Psoas muscle (tissue), 7 donors: ENCODE measurements at regions not wholly inside any gene's neighbourhood (a gene's known extent, or its start where the extent isn't known, plus 50 kb on each side); places are given as distances from the start of the nearest gene placed in this dataset.

Source experiments
- ATAC-seq, 4 donors: fragments of 200-7000 bp; cut with Tn5 transposase; one replicate each; pipeline ENCODE4 v1.9.1; 2020; ENCODE audit warnings: moderate library complexity in 3 of 4, mild to moderate bottlenecking in 2 of 4
- DNase-seq, 2 donors: peaks; one replicate each; pipeline ENCODE4 v3.0.0-alpha.2; 2020
- H3K27ac ChIP-seq: fragments of 200-600 bp; one replicate; pipeline ENCODE4 v1.8.0; 2022
- H3K27me3 ChIP-seq, 3 donors: fragments of 200-600 bp in 1 of 3; one replicate each; pipeline versions ENCODE4 v1.6.1 to v1.8.0; 2013 to 2022; ENCODE audit warnings: low read length in 2 of 3, mild to moderate bottlenecking in 2 of 3, moderate library complexity in 1 of 3; ENCODE audit not compliant: insufficient read depth in 3 of 3
- H3K36me3 ChIP-seq, 2 donors: fragments of 200-600 bp in 1 of 2; one replicate each; pipeline versions ENCODE4 v1.6.1 to v1.8.0; 2013 to 2022; ENCODE audit warnings: low read depth in 1 of 2, mild to moderate bottlenecking in 1 of 2, moderate library complexity in 1 of 2; ENCODE audit not compliant: insufficient read depth in 1 of 2
- H3K4me1 ChIP-seq: fragments of 200-600 bp; one replicate; pipeline ENCODE4 v1.8.0; 2022
- H3K4me3 ChIP-seq: fragments of 200-600 bp; one replicate; pipeline ENCODE4 v1.8.0; 2022; ENCODE audit warnings: mild to moderate bottlenecking
- H3K9me3 ChIP-seq: fragments of 200-600 bp; one replicate; pipeline ENCODE4 v1.8.0; 2022
- CTCF ChIP-seq: fragments of 200-600 bp; IDR thresholded peaks from one replicate; pipeline ENCODE4 v1.8.0; 2022; ENCODE audit warnings: antibody characterized with exemption
- WGBS, 3 donors: extraction: QIAGEN DNeasy Blood & Tissue Kit; methylation state at CpG; one replicate each; pipeline versions ENCODE4 v1.1.6 to v1.1.7; 2013; 5-methylcytosine and 5-hydroxymethylcytosine counted together
- intact Hi-C, 2 donors: fragments of 100-400 bp; cut with DNase I; formaldehyde crosslinking; loops; one replicate each; pipeline versions ENCODE4 v1.11.0 to v1.14.2; 2022
- donor health status: healthy with polysubstance abuse.
- donor health status: DM: no; HTN: no; CAD: no; lungs with moderate emphysema.
- donor health status: Bipolar disorder and iron deficiency.
- donor health status: healthy.
- donor health status: DM: yes; HTN: yes; CAD: no.
- donor health status: DM: no; HTN: no; CAD: no.
- donor health status: DM: yes; HTN: yes; CAD: no.

DNA sequence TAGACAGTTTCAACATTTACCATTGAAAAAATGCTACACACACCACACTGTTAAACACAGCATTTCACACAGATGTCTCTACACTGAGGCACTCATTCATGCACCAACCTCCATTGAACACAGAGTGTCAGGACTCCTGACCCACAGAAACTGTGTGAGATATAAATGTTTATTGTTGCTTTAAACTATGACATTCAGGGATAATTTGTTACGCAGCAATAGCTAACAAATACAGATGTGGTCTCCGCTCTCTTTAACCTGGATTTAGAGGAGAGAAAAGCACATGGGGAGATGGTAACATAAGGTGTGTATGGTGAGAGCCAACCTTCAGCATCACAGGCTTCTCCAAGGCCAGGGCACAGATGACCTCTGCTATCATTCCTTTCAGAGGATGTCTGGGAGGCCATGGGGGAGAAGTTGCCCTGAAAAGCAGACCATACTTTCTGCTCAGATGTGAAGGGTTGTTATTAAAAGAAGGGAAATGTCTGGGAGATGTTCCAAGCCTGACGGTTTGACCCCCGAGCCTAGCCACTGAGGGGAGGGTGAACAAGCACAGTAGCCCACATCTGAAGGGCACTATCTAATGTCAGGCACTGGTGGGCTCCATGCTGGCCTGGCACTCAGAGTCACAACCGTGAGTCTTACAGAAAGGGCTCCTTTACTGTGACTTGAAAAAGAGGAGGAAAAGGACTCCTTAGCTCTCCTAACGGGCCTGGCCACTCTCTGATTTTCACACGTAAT lies 284.5 kb upstream of the TLE3 start:
- no peaks in the 10 kb centered on the region for H3K27me3 ChIP-seq
- no peak for TF ChIP-seq CTCF
- H3K9me3 ChIP-seq = peaks cover 12% of the 10 kb centered on the region
- DNase-seq = no peak
- H3K27ac ChIP-seq = no peak overlapping the region
- H3K36me3 ChIP-seq = no peaks in the 10 kb centered on the region
- H3K4me1 ChIP-seq = peaks cover 4% of the 10 kb centered on the region
- 74 to 90% (median 88%) methylated on average over 7 of the region's 7 CpGs for WGBS, 3 donors
- no peak overlapping the region for H3K4me3 ChIP-seq
- intact Hi-C loops = no loop called here
- ATAC-seq = no peak

DNA sequence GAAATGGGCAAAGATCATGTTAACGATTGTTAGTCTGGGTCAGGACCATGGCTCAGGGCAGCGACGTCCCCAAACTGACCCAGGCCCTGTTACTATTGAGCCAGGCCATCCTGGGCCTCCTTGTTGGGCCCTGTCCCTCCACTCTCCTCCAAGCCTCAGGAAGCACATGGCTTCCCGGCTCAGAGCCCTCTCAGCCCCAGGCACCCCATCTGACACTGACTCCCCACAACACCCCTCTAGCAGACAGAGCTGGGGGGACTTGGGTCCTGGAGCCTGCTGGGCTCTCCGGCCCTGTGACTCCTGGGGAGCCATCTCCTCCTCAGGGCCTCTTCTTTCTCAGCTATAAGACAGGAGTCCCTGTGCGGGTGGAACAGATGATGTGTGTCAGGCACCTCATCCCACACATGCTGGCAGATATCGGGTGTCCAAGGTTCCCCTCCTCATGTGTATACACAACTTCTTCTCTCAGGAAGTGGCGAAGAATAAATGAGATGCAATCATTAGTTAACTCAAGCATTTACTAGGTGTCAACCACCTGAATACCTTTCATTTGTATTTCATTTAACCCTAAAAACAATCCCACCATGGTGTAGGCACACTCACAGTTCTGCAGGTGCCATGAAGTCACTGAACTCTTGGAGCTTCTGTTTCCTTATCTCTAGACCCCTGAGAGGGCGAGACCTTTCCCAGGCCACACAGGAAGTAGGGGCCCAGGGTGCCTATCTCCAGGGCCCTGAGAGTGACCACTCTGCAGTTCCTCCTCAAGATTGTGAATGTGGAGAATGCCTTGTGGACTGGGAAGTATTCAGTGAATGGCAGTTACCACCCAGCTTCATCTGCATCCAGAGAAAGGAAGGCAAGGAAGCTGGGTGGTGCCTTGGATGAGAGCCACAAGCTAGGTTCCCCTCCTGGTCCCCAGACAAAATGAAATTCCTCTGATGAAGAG lies 282.5 kb upstream of the TLE3 start:
- Histone ChIP-seq H3K9me3 (peaks cover 12% of the 10 kb centered on the region), H3K36me3 (no peaks in the 10 kb centered on the region), H3K4me1 (peaks cover 9% of the 10 kb centered on the region), H3K4me3 (no peak overlapping the region), H3K27ac (no peak overlapping the region), H3K27me3 (peaks cover 0 to 9% (median 2%) of the 10 kb centered on the region in 3 donors)
- no peak for ATAC-seq
- WGBS, 3 donors = 95 to 96% (median 95%) methylated on average over 9 of the region's 9 CpGs
- no peak for DNase-seq
- no peak for TF ChIP-seq CTCF
- intact Hi-C loops = no loop called here

- no peak for TF ChIP-seq CTCF
- intact Hi-C loops = no loop called here
- ATAC-seq (no peak), DNase-seq (no peak)
- Histone ChIP-seq H3K4me1 (peaks cover 9% of the 10 kb centered on the region), H3K27ac (no peak overlapping the region), H3K27me3 (peaks cover 0 to 11% (median 2%) of the 10 kb centered on the region in 3 donors), H3K9me3 (peaks cover 12% of the 10 kb centered on the region), H3K36me3 (no peaks in the 10 kb centered on the region), H3K4me3 (no peak overlapping the region)
- 91 to 98% (median 93%) methylated on average over 9 of the region's 9 CpGs for WGBS, 3 donors
These were observed 281.4 kb upstream of the TLE3 start for GRCh38 chr15:70379134-70379533.

DNA sequence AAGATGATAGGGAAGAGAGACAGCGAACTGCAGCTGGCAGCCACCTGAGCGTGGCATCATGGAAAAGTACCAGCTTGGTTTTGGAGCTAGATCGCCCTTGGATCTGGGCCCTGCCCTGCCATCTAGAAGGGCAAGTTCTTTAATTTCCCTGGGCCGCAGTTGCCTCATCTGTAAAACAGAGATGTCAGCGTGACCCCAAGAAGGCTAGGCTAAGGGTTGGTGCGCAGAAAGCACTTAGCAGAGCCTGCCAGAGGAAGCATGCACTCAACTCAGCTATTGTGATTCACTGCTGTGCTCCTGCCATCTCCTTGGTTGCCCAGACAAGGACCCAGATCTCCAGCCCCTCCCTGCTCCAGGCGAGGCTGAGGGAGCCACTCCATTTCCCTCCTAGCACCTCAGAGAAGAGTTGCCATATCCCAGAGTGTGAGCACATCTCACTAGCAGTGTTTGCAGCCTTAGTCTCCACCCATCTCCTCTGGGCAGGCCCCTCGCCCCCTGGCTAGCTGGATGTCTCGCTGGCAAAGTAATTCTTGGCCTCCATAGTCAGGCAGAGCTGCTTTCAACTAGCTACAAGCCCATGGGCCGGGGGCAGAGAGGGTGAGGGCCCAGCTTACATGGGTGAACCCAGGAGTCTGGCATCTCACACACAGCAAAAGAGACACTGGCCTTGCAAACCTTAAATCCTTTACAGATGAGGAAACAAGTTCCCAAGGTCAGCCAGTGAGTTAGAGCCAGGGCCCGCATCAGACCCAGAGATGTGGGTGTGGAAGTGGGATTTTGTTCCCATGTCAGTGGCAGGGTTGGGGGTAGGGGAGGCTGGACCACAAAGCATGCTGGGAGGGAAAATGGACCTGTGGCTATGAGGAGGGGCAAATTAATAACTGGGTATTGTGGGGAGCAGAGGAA lies 280.7 kb upstream of the TLE3 start:
- H3K36me3 ChIP-seq = no peaks in the 10 kb centered on the region
- peaks cover 0 to 11% (median 2%) of the 10 kb centered on the region in 3 donors for H3K27me3 ChIP-seq
- intact Hi-C loops = no loop called here
- no peak for DNase-seq
- no peak for TF ChIP-seq CTCF
- 59 to 75% (median 60%) methylated on average over 11 of the region's 11 CpGs for WGBS, 3 donors
- no peak overlapping the region for H3K27ac ChIP-seq
- H3K4me1 ChIP-seq = peaks cover 9% of the 10 kb centered on the region
- H3K4me3 ChIP-seq = no peak overlapping the region
- peaks cover 12% of the 10 kb centered on the region for H3K9me3 ChIP-seq
- ATAC-seq = no peak
